Lower leg skin (tissue), 3 donors: ENCODE measurements at regions not wholly inside any gene's neighbourhood (a gene's known extent, or its start where the extent isn't known, plus 50 kb on each side); places are given as distances from the start of the nearest gene placed in this dataset.

Experiments
- CTCF ChIP-seq, 3 donors: fragments of 450-650 bp; IDR thresholded peaks; one replicate each; pipeline ENCODE4 v1.5.1; 2016; ENCODE audit warnings: antibody characterized with exemption in 3 of 3, mild to moderate bottlenecking in 3 of 3, moderate library complexity in 2 of 3
- POLR2A ChIP-seq, 2 donors: fragments of 450-650 bp; IDR thresholded peaks; one replicate each; pipeline ENCODE4 v1.6.1; 2016 to 2017; ENCODE audit warnings: antibody characterized with exemption in 2 of 2, mild to moderate bottlenecking in 1 of 2, moderate library complexity in 1 of 2

GRCh38 chr5:34410411-34411139, 245.6 kb upstream of the RAI14 start:
- no peak for TF ChIP-seq POLR2A (IDR thresholded peaks at IDR 0.05)
- TF ChIP-seq CTCF (IDR thresholded peaks at IDR 0.05) = no peak
